Stimulated activated CD4-positive, alpha-beta T cell treated with anti-CD3 and anti-CD28 coated beads, TNF-alpha, amount 100 ng/mL, for 24 hours (primary cell): ENCODE measurements at regions not wholly inside any gene's neighbourhood (a gene's known extent, or its start where the extent isn't known, plus 50 kb on each side); places are given as distances from the start of the nearest gene placed in this dataset.

Experiments used
- DNase-seq, 3 experiments: peaks; one replicate each; pipeline ENCODE4 v3.0.0-alpha.2; 2020; ENCODE audit warnings: low read depth in 3 of 3

DNA sequence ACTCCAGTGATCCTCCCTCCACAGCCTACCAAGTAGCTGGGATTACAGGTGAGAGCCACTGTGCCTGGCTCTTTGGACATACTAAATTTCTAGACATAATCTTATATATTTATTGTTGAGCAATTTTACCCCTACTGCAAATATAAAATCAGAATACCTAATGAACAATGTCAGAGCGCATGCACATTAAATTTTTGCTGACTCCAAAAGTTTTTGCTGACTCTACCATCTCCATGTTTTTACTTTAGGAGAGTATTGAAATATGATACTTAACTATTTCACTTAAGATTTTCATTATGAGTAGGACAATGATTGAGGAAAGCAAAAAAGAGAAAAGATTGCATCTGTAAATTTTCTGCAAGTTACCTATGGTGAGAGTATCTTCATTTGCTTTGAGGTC lies 402.3 kb downstream of the LRRC70 start:
- DNase-seq, result no peak

DNA sequence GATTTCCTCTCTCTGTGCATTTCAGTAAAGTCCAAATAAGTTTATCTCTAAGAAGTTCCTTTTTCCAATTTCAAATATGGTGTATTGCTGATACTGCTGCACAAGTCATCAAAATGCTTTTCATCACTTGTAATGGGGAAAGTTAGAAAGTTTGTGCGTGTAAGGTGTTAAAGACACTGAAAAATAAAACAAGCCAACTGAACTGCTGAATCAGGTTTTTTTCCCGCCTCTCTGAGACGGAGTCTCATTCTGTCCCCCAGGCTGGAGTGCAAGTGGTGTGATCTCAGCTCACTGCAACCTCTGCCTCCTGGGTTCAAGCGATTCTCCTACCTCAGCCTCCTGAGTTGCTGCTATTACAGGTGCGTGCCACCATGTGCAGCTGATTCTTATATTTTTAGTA lies 400.9 kb downstream of the LRRC70 start:
- no peak for DNase-seq

DNA sequence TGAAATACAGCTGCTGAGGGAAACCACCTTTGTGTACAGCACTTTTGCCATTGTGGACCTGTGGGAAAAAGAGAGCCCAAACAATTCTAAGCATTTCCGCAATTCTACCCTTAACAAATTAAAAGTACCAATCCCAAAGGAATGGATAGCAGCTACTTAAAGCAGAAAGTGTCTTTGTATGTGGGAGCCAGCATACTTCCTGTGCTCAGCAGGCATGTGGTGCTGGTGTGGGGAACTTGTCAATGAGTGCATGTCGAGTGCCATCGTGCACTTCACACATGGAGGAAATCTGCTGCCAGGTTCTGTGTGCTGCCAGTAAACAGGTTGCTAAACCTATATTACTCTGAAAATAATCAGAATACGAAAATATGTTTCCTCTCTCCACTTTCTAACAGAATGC lies 399.0 kb downstream of the LRRC70 start:
- DNase-seq, result no peak

GRCh38 chr5:62974623-62975022 lies 396.0 kb downstream of the LRRC70 start:
- DNase-seq, result no peak

- no peak for DNase-seq
Measured at GRCh38 chr5:62969409-62970120, 390.9 kb downstream of the LRRC70 start.

DNA sequence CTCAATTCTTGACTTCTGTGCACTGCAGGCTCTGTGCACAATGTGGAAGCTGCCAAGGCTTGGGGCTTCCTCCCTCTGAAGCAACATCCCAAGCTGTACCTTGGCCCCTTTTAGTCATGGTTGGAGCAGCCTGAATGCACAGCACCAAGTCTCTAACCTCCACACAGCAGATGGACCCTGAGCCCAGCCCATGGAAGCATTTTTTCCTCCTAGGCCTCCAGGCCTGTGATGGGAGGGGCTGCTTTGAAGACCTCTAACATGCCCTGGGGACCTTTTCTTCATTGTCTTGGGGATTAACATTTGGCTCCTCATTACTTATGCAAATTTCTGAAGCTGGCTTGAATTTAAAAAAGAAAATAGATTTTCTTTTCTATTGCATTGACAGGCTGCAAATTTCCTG lies 385.8 kb downstream of the LRRC70 start:
- DNase-seq, result no peak

GRCh38 chr5:62960781-62961180 lies 382.2 kb downstream of the LRRC70 start:
- no peak for DNase-seq

DNA sequence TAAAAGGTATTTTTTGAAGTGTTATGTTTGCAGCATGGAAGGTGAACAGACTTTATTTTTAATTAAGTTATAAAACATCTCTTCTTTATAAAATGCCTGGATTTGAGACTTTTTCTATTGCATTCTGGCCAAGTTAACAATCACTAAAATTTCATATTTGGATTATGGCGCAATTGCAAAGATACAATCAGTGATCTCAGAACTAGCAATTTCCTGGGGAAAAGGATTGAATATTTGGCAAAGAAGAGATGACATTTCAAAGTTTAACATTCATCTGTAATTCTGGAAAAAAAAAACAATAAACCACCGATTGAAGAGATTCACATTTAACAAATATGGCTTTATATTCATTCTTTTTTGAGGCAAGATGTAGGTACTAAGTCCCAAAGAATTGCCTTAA lies 378.0 kb downstream of the LRRC70 start:
- DNase-seq, result no peak

GRCh38 chr5:62954578-62954977 lies 376.0 kb downstream of the LRRC70 start:
- no peak for DNase-seq

DNA sequence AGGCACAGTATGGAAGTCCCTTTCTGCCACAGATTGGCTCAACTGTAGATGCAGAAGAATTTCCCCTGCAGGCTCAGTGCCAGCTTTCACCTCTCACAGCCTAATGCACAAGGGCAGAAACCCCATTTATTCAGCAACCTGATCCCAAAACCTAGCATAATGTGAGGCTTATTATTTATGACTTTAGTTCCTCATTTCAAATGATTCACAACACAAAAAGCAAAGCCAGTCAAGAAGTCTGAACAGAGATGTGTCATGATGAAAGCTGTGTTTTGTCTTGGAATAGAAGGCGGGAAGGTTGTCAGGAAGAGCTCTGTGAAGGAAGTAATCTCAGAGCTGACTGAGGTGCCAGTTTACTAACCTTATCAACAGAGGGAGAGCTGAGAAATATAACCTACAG lies 369.7 kb downstream of the LRRC70 start:
- DNase-seq, result no peak

GRCh38 chr5:62942384-62942783 lies 363.8 kb downstream of the LRRC70 start:
- no peak for DNase-seq

DNA sequence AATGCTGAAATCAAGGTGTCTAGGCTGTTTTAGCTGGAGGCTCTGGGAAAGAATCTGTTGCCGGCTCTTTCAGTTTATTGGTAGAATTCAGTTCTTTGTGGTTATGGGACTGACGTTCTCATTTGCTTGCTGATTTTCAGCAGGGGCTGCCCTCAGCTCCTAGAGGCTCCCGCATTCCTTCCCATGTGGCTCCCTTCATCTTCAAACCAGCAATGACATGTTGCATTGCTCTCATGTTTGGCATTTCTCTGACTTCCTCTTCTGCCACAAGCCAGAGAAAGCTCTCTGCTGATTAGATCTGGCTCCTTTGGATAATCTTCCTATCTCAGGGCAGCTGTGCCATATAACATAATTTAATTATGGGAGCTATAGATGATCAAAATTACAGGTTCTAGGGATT lies 360.3 kb downstream of the LRRC70 start:
- no peak for DNase-seq

DNA sequence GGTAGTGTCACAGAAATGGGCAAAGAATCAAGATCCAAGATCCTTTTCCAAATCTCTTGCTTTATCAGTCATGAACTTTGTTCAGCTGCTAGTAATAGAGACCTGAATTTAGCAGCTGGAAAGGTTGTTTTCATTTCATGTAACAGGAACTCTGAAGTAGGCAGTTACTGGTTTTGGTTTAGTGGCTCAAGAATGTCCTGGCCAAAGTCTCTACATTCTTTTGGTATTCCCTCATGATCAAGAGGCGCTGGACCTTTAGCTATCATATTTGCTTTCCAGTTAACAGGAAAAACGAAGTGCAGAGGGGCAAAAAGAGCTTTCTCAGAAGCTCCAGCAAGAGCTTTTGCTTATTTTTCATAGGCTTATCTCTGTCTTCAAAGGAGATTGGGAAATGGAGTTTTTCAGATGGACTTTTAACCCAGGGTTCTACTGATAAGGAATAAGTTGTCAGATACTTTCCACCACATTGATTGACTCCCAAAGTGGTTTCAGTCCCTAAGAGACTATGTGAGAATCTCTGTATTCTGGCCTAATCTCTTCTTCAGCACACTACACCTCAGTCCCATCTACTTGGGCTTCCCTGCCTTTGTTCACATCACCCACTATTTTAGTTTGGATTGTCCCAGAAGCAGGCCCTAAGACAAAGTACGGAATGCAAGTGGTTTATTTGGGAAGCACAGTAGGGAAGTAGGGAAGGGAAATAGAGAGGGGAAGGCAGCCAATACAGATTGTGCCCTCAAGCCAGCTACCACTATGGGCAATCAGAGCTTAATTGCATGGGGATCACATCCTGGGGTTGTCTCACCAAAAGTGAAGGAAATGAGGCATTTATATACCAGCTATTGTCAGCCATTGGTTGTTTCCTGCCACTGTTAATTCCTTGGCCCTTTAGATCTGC lies 359.3 kb downstream of the LRRC70 start:
- DNase-seq, result no peak

DNA sequence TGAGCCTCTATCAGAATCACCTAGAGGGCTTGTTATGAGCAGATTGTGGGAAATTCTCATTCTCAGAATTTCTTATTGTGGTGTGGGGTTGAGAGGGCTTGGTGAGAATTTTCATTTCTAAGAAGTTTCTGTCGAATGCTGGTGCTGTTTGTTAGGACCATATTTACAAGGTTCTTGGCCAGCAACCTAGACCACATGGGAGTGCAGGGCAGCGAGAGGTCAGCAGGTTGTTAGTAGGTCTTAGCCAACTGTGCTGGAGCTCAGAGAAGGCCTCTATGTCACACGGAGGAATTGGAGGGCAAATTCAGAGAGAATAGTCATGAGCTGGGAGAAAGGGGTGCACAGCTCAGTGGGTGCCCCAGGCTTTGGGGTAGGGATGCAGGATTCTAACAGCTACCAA lies 357.0 kb downstream of the LRRC70 start:
- no peak for DNase-seq

DNA sequence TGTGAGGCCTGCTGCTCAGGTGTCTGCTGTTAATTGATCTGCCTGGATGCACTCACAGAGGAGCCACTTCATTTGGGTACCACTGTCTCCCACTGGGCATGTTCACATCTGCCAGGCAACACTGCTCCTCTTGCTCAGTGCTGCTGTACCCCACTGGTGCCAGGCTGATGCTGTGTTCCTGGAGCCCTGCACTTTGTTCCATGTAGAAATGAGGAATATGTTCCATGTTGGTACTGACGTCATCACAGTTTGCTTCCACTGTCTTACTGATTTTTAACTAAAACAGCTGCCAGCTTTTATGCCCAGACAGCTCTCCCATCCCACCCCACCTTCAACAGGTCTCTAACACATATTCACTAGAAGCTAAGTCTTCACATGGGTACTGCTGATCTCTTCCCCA lies 355.7 kb downstream of the LRRC70 start:
- no peak for DNase-seq

DNA sequence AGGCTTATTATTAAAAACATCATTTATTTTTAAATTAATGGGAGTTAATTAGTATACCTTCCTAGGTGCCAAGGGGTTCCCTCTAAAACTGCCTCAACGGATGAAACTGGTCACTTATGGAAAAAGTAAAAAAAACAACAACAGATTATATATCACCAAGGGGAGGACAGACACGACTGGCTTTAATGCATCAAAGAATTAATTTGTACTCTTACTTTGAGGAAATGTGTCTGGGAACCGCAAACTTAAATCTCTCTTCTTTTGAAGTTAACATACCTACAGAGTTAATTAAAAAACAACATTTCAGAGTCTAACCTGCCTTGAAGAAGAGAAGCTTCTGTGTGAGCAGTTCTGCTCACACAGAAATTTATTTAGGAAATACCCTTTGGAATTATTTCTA lies 354.6 kb downstream of the LRRC70 start:
- no peak for DNase-seq

DNA sequence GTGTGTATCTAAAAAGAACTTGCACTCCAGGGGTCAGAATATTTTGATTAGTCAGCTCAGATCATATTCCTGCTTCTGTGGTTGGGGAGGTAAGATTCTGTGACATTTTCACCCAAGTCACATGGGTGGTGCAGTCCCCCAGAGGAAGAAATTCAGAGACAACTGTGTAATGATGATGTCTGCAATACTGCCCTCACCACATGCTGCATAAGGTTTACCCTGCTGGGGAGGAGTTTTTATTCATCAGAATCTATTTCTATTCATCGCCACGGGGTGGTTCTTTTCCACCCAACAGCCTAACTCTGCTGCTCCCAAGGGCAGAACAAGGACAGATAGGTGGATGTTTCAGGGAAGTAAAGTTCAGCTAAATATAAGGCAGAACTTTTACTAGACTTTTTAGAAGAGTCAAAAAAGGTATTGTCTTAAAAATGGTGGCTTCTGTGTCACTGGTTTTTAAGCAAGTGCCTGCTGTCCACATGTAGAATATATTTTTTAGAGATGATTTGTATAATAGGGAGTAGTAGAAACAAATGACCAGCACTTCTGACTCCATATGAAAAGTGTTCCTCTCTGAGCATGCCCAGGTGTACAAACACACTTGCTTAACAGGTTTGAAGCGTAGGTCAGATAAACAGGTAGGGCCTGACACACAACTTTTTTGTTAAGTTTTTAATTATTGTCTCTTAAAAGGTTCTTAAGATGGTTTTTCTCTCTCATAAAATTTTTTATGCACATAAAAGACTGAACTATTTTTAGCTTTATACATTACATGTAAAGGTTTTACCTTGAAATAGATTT lies 352.7 kb downstream of the LRRC70 start:
- DNase-seq, result no peak

GRCh38 chr5:62922191-62922590 lies 343.6 kb downstream of the LRRC70 start:
- no peak for DNase-seq

GRCh38 chr5:62920856-62921255 lies 342.2 kb downstream of the LRRC70 start:
- no peak for DNase-seq

GRCh38 chr5:62909326-62909725 lies 330.7 kb downstream of the LRRC70 start:
- DNase-seq, result no peak

DNA sequence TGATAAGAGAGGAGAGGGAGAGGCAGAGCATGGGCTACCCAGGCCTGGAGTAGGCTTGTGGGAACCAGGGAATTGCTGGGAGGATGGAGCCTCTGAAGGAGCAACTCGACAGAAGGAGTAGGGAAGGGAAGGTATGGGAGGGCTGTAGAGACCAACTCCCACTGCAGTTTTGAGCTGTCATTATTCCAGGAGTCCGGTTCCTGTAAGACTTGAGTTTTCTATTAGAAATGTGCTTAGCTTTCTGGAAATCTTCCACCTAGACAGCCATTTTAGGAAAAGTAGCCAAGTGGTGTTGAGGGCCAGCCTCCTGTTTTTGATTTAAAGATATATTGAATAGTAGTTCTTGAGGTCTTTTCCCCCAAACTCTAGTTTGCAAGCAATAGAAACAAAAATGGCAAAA lies 323.5 kb downstream of the LRRC70 start:
- DNase-seq, result no peak

DNA sequence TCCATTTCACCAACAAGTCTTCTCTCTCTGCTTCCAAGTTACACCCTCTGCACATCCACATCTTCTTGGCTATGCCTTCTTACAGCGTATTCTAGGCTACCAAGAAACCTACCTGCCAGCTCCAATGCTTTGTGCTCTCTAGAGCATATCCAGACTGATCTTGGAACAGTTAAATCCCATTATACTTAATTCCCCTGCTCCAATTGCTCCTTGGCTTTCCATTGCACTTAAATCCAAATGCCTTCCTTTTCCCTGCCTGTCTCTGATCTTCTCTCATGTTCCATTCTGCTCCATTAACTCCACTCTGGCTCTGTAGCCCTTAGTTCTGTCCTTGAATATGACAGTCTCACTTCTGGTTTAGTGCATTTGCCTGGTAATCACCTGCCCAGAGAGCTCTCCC lies 322.4 kb downstream of the LRRC70 start:
- no peak for DNase-seq
